Brain pericyte (primary cell): ENCODE measurements at regions not wholly inside any gene's neighbourhood (a gene's known extent, or its start where the extent isn't known, plus 50 kb on each side); places are given as distances from the start of the nearest gene placed in this dataset.
"Not testable (repeated sequence)": the region's sequence is repeated elsewhere in the genome, so short reads cannot be mapped to it uniquely, and the experiment has no call there.

Experiments used
- DNase-seq: peaks from one replicate; pipeline ENCODE4 v3.0.0-alpha.2; 2012; ENCODE audit warnings: low read depth, low spot score

GRCh38 chr3:194880940-194881925, 195.6 kb downstream of the FAM43A start:
- no peak for DNase-seq

- no peak for DNase-seq
Observed at GRCh38 chr3:194884649-194885315, 199.1 kb downstream of the FAM43A start.

GRCh38 chr3:194885766-194886165, 200.1 kb downstream of the FAM43A start:
- no peak for DNase-seq

GRCh38 chr3:194886836-194887235, 201.2 kb downstream of the FAM43A start:
- no peak for DNase-seq

GRCh38 chr3:194888062-194888461, 202.4 kb downstream of the FAM43A start:
- not testable (repeated sequence) for DNase-seq

- no peak for DNase-seq
Observed at GRCh38 chr3:194888916-194889315, 203.2 kb downstream of the FAM43A start.

GRCh38 chr3:194890091-194890490, 204.4 kb downstream of the FAM43A start:
- no peak for DNase-seq

- no peak for DNase-seq
Observed at GRCh38 chr3:194893121-194893987, 207.7 kb downstream of the FAM43A start.

GRCh38 chr3:194894538-194894937, 208.9 kb downstream of the FAM43A start:
- no peak for DNase-seq

- DNase-seq: no peak
Observed at GRCh38 chr3:194900854-194901522, 215.3 kb downstream of the FAM43A start.

GRCh38 chr3:194903447-194903846, 217.8 kb downstream of the FAM43A start:
- not testable (repeated sequence) for DNase-seq

- not testable (repeated sequence) for DNase-seq
Observed at GRCh38 chr3:194904999-194905398, 219.3 kb downstream of the FAM43A start.

- DNase-seq: no peak
Observed at GRCh38 chr3:194905696-194906095, 220.0 kb downstream of the FAM43A start.

GRCh38 chr3:194906229-194906629, 220.5 kb downstream of the FAM43A start:
- DNase-seq: no peak

GRCh38 chr3:194906970-194907629, 221.4 kb downstream of the FAM43A start:
- no peak for DNase-seq

- no peak for DNase-seq
Observed at GRCh38 chr3:194907811-194908210, 222.1 kb downstream of the FAM43A start.

- no peak for DNase-seq
Observed at GRCh38 chr3:194908496-194908895, 222.8 kb downstream of the FAM43A start.

GRCh38 chr3:194908972-194909371, 223.3 kb downstream of the FAM43A start:
- DNase-seq: no peak

- no peak for DNase-seq
Observed at GRCh38 chr3:194910414-194910984, 224.8 kb downstream of the FAM43A start.

GRCh38 chr3:194913316-194913715, 227.6 kb downstream of the FAM43A start:
- no peak for DNase-seq
